Stimulated activated CD4-positive, alpha-beta T cell treated with anti-CD3 and anti-CD28 coated beads, Interleukin-1b, Interleukin-23, amount 100 ng/mL, for 4 hours (primary cell): ENCODE measurements at regions not wholly inside any gene's neighbourhood (a gene's known extent, or its start where the extent isn't known, plus 50 kb on each side); places are given as distances from the start of the nearest gene placed in this dataset.

Experiments
- DNase-seq, 2 donors: peaks; one replicate each; pipeline ENCODE4 v3.0.0-alpha.2; 2020; ENCODE audit warnings: low read depth in 2 of 2

GRCh38 chr20:50426866-50427718, 83.1 kb upstream of the PTPN1 start:
- DNase-seq, result no peak

- DNase-seq, result no peak
Measured at GRCh38 chr20:50427719-50428083, 82.5 kb upstream of the PTPN1 start.

GRCh38 chr20:50428097-50428828, 81.9 kb upstream of the PTPN1 start:
- no peak for DNase-seq

- DNase-seq, result no peak
Measured at GRCh38 chr20:50429412-50429811, 80.8 kb upstream of the PTPN1 start.

- DNase-seq, result no peak
Measured at GRCh38 chr20:50431066-50431450, 79.1 kb upstream of the PTPN1 start.

GRCh38 chr20:50433001-50433761, 77.0 kb upstream of the PTPN1 start:
- DNase-seq, result no peak

GRCh38 chr20:50434321-50434652, 75.9 kb upstream of the PTPN1 start:
- no peak for DNase-seq

- no peak for DNase-seq
Measured at GRCh38 chr20:50434653-50435396, 75.4 kb upstream of the PTPN1 start.

- no peak for DNase-seq
Measured at GRCh38 chr20:50435397-50436051, 74.7 kb upstream of the PTPN1 start.

GRCh38 chr20:50436052-50436656, 74.0 kb upstream of the PTPN1 start:
- DNase-seq, result no peak

GRCh38 chr20:50436696-50437095, 73.5 kb upstream of the PTPN1 start:
- no peak for DNase-seq

- no peak for DNase-seq
Measured at GRCh38 chr20:50438986-50439407, 71.2 kb upstream of the PTPN1 start.

GRCh38 chr20:50439539-50440453, 70.4 kb upstream of the PTPN1 start:
- no peak for DNase-seq

- no peak for DNase-seq
Measured at GRCh38 chr20:50442512-50442911, 67.7 kb upstream of the PTPN1 start.

- no peak for DNase-seq
Measured at GRCh38 chr20:50445354-50446151, 64.6 kb upstream of the PTPN1 start.

- no peak for DNase-seq
Measured at GRCh38 chr20:50446351-50447101, 63.7 kb upstream of the PTPN1 start.

- DNase-seq, result no peak
Measured at GRCh38 chr20:50447102-50447804, 62.9 kb upstream of the PTPN1 start.

- DNase-seq, result no peak
Measured at GRCh38 chr20:50447817-50448216, 62.4 kb upstream of the PTPN1 start.
